GM21717 (cell line): ENCODE measurements at regions not wholly inside any gene's neighbourhood (a gene's known extent, or its start where the extent isn't known, plus 50 kb on each side); places are given as distances from the start of the nearest gene placed in this dataset.

ENCODE experiments used
- ATAC-seq: cut with Tn5 transposase; IDR thresholded peaks from one replicate; pipeline ENCODE4 v1.9.1; 2021; ENCODE audit warnings: mild to moderate bottlenecking, moderate library complexity; ENCODE audit not compliant: unreplicated experiment

GRCh38 chrX:22392133-22392948 is 119.6 kb downstream of the CBLL2 start:
- ATAC-seq: no peak

- no peak for ATAC-seq
These were observed 122.7 kb downstream of the CBLL2 start for GRCh38 chrX:22395372-22395771.

GRCh38 chrX:22396408-22396807 is 123.7 kb downstream of the CBLL2 start:
- ATAC-seq: no peak

GRCh38 chrX:22397566-22397965 is 124.9 kb downstream of the CBLL2 start:
- ATAC-seq: no peak

- no peak for ATAC-seq
These were observed 126.9 kb downstream of the CBLL2 start for GRCh38 chrX:22399437-22400192.

GRCh38 chrX:22404297-22404696 is 131.6 kb downstream of the CBLL2 start:
- ATAC-seq: no peak

GRCh38 chrX:22406201-22406737 is 133.6 kb downstream of the CBLL2 start:
- ATAC-seq: no peak

- ATAC-seq: no peak
These were observed 136.7 kb downstream of the CBLL2 start for GRCh38 chrX:22409418-22409817.

GRCh38 chrX:22424122-22424915 is 151.6 kb downstream of the CBLL2 start:
- no peak for ATAC-seq

- ATAC-seq: no peak
These were observed 152.2 kb downstream of the CBLL2 start for GRCh38 chrX:22424919-22425318.

GRCh38 chrX:22429704-22430103 is 157.0 kb downstream of the CBLL2 start:
- ATAC-seq: no peak

- no peak for ATAC-seq
These were observed 158.0 kb downstream of the CBLL2 start for GRCh38 chrX:22430701-22431100.

- ATAC-seq: no peak
These were observed 160.8 kb downstream of the CBLL2 start for GRCh38 chrX:22433292-22434070.

- ATAC-seq: no peak
These were observed 173.2 kb downstream of the CBLL2 start for GRCh38 chrX:22445880-22446279.

- no peak for ATAC-seq
These were observed 190.2 kb downstream of the CBLL2 start for GRCh38 chrX:22462959-22463358.

- ATAC-seq: no peak
These were observed 194.9 kb downstream of the CBLL2 start for GRCh38 chrX:22467571-22467970.

- ATAC-seq: no peak
These were observed 208.7 kb downstream of the CBLL2 start for GRCh38 chrX:22481436-22481835.

GRCh38 chrX:22486296-22486695 is 213.6 kb downstream of the CBLL2 start:
- ATAC-seq: no peak

- no peak for ATAC-seq
These were observed 244.2 kb downstream of the CBLL2 start for GRCh38 chrX:22516893-22517292.

GRCh38 chrX:22520128-22520828 is 247.6 kb downstream of the CBLL2 start:
- ATAC-seq: no peak
